ENCODE measurements at regions not wholly inside any gene's neighbourhood (a gene's known extent, or its start where the extent isn't known, plus 50 kb on each side); places are given as distances from the start of the nearest gene placed in this dataset.
A peak's percentile ranks its signal among the peaks of the same experiment; 100 is the strongest.

- DNase-seq (ENCODE audit: low read depth) = no peak
Observed at GRCh38 chr11:23953951-23954710, 542.7 kb upstream of the LUZP2 start.

- no peak for DNase-seq (ENCODE audit: low read depth)
Observed at GRCh38 chr11:23954730-23955129, 542.1 kb upstream of the LUZP2 start.

GRCh38 chr11:23956586-23956985 is 540.3 kb upstream of the LUZP2 start:
- DNase-seq (ENCODE audit: low read depth) = no peak

GRCh38 chr11:23957314-23957713 is 539.5 kb upstream of the LUZP2 start:
- no peak for DNase-seq (ENCODE audit: low read depth)

- no peak for DNase-seq (ENCODE audit: low read depth)
Observed at GRCh38 chr11:23959462-23959861, 537.4 kb upstream of the LUZP2 start.

GRCh38 chr11:23961503-23962338 is 535.1 kb upstream of the LUZP2 start:
- no peak for DNase-seq (ENCODE audit: low read depth)

- no peak for DNase-seq (ENCODE audit: low read depth)
Observed at GRCh38 chr11:23973244-23973643, 523.6 kb upstream of the LUZP2 start.

GRCh38 chr11:23974051-23974450 is 522.8 kb upstream of the LUZP2 start:
- no peak for DNase-seq (ENCODE audit: low read depth)

GRCh38 chr11:23974601-23975000 is 522.3 kb upstream of the LUZP2 start:
- no peak for DNase-seq (ENCODE audit: low read depth)

- DNase-seq (ENCODE audit: low read depth) = no peak
Observed at GRCh38 chr11:23976426-23976825, 520.4 kb upstream of the LUZP2 start.

GRCh38 chr11:23976841-23977271 is 520.0 kb upstream of the LUZP2 start:
- peak; percentile 73 for DNase-seq (ENCODE audit: low read depth)

GRCh38 chr11:23988381-23989006 is 508.4 kb upstream of the LUZP2 start:
- DNase-seq (ENCODE audit: low read depth) = peak; percentile 85

- DNase-seq (ENCODE audit: low read depth) = no peak
Observed at GRCh38 chr11:23990346-23991164, 506.3 kb upstream of the LUZP2 start.

GRCh38 chr11:23991165-23991539 is 505.7 kb upstream of the LUZP2 start:
- DNase-seq (ENCODE audit: low read depth) = no peak

- DNase-seq (ENCODE audit: low read depth) = no peak
Observed at GRCh38 chr11:23995891-23996290, 501.0 kb upstream of the LUZP2 start.

- no peak for DNase-seq (ENCODE audit: low read depth)
Observed at GRCh38 chr11:23997356-23997755, 499.5 kb upstream of the LUZP2 start.

- no peak for DNase-seq (ENCODE audit: low read depth)
Observed at GRCh38 chr11:24005202-24005876, 491.5 kb upstream of the LUZP2 start.

- no peak for DNase-seq (ENCODE audit: low read depth)
Observed at GRCh38 chr11:24043842-24044241, 453.0 kb upstream of the LUZP2 start.

- no peak for DNase-seq (ENCODE audit: low read depth)
Observed at GRCh38 chr11:24046731-24047130, 450.1 kb upstream of the LUZP2 start.

- DNase-seq (ENCODE audit: low read depth) = no peak
Observed at GRCh38 chr11:24056051-24056450, 440.8 kb upstream of the LUZP2 start.

GRCh38 chr11:24060125-24060524 is 436.7 kb upstream of the LUZP2 start:
- no peak for DNase-seq (ENCODE audit: low read depth)
